ENCODE measurements at regions not wholly inside any gene's neighbourhood (a gene's known extent, or its start where the extent isn't known, plus 50 kb on each side); places are given as distances from the start of the nearest gene placed in this dataset.

GRCh38 chr5:116838011-116838536 lies 263.5 kb upstream of the SEMA6A start:
- 30 to 31% methylated on average over 2 of the region's 2 CpGs for WGBS, 2 donors
- Histone ChIP-seq H3K4me1 (ENCODE audit: control insufficient read depth in 2 of 2, insufficient read depth in 2 of 2, low read length in 1 of 2) (no peaks in the 10 kb centered on the region), H3K4me3 (ENCODE audit: low read depth in 1 of 2, low read length in 2 of 2) (no peak overlapping the region), H3K27me3 (ENCODE audit: control insufficient read depth in 1 of 2, insufficient read depth in 2 of 2, low read length in 2 of 2) (no peaks in the 10 kb centered on the region), H3K36me3 (ENCODE audit: control insufficient read depth in 2 of 2, insufficient read depth in 2 of 2, low read length in 1 of 2) (no peaks in the 10 kb centered on the region), H3K9me3 (ENCODE audit: control insufficient read depth in 2 of 2, insufficient read depth in 1 of 2, low read depth in 1 of 2, low read length in 1 of 2) (no peaks in the 10 kb centered on the region), H3K27ac (ENCODE audit: low read depth in 2 of 2, low read length in 1 of 2) (no peak overlapping the region)

GRCh38 chr5:116834796-116835515 lies 260.3 kb upstream of the SEMA6A start:
- Histone ChIP-seq H3K27me3 (ENCODE audit: control insufficient read depth in 1 of 2, insufficient read depth in 2 of 2, low read length in 2 of 2) (no peaks in the 10 kb centered on the region), H3K27ac (ENCODE audit: low read depth in 2 of 2, low read length in 1 of 2) (no peak overlapping the region), H3K36me3 (ENCODE audit: control insufficient read depth in 2 of 2, insufficient read depth in 2 of 2, low read length in 1 of 2) (no peaks in the 10 kb centered on the region), H3K4me1 (ENCODE audit: control insufficient read depth in 2 of 2, insufficient read depth in 2 of 2, low read length in 1 of 2) (no peaks in the 10 kb centered on the region), H3K9me3 (ENCODE audit: control insufficient read depth in 2 of 2, insufficient read depth in 1 of 2, low read depth in 1 of 2, low read length in 1 of 2) (no peaks in the 10 kb centered on the region), H3K4me3 (ENCODE audit: low read depth in 1 of 2, low read length in 2 of 2) (no peak overlapping the region)
- WGBS, 2 donors = 32 to 44% methylated on average over 2 of the region's 2 CpGs

- Histone ChIP-seq H3K27ac (ENCODE audit: low read depth in 2 of 2, low read length in 1 of 2) (no peak overlapping the region), H3K36me3 (ENCODE audit: control insufficient read depth in 2 of 2, insufficient read depth in 2 of 2, low read length in 1 of 2) (no peaks in the 10 kb centered on the region), H3K4me3 (ENCODE audit: low read depth in 1 of 2, low read length in 2 of 2) (no peak overlapping the region), H3K27me3 (ENCODE audit: control insufficient read depth in 1 of 2, insufficient read depth in 2 of 2, low read length in 2 of 2) (no peaks in the 10 kb centered on the region), H3K4me1 (ENCODE audit: control insufficient read depth in 2 of 2, insufficient read depth in 2 of 2, low read length in 1 of 2) (no peaks in the 10 kb centered on the region), H3K9me3 (ENCODE audit: control insufficient read depth in 2 of 2, insufficient read depth in 1 of 2, low read depth in 1 of 2, low read length in 1 of 2) (no peaks in the 10 kb centered on the region)
- WGBS, 2 donors = 93% methylated on average over 4 of the region's 4 CpGs
Observed at GRCh38 chr5:116830079-116830478, 255.5 kb upstream of the SEMA6A start.

GRCh38 chr5:116827078-116827477 lies 252.5 kb upstream of the SEMA6A start:
- Histone ChIP-seq H3K9me3 (ENCODE audit: control insufficient read depth in 2 of 2, insufficient read depth in 1 of 2, low read depth in 1 of 2, low read length in 1 of 2) (no peaks in the 10 kb centered on the region), H3K4me1 (ENCODE audit: control insufficient read depth in 2 of 2, insufficient read depth in 2 of 2, low read length in 1 of 2) (no peaks in the 10 kb centered on the region), H3K36me3 (ENCODE audit: control insufficient read depth in 2 of 2, insufficient read depth in 2 of 2, low read length in 1 of 2) (no peaks in the 10 kb centered on the region), H3K27me3 (ENCODE audit: control insufficient read depth in 1 of 2, insufficient read depth in 2 of 2, low read length in 2 of 2) (no peaks in the 10 kb centered on the region), H3K4me3 (ENCODE audit: low read depth in 1 of 2, low read length in 2 of 2) (no peak overlapping the region), H3K27ac (ENCODE audit: low read depth in 2 of 2, low read length in 1 of 2) (no peak overlapping the region)

- Histone ChIP-seq H3K27ac (ENCODE audit: low read depth in 2 of 2, low read length in 1 of 2) (no peak overlapping the region), H3K4me3 (ENCODE audit: low read depth in 1 of 2, low read length in 2 of 2) (no peak overlapping the region), H3K27me3 (ENCODE audit: control insufficient read depth in 1 of 2, insufficient read depth in 2 of 2, low read length in 2 of 2) (no peaks in the 10 kb centered on the region), H3K4me1 (ENCODE audit: control insufficient read depth in 2 of 2, insufficient read depth in 2 of 2, low read length in 1 of 2) (no peaks in the 10 kb centered on the region), H3K36me3 (ENCODE audit: control insufficient read depth in 2 of 2, insufficient read depth in 2 of 2, low read length in 1 of 2) (no peaks in the 10 kb centered on the region), H3K9me3 (ENCODE audit: control insufficient read depth in 2 of 2, insufficient read depth in 1 of 2, low read depth in 1 of 2, low read length in 1 of 2) (no peaks in the 10 kb centered on the region)
- WGBS, 2 donors = 69 to 84% methylated on average over 1 of the region's 1 CpG
Observed at GRCh38 chr5:116825486-116825885, 250.9 kb upstream of the SEMA6A start.

GRCh38 chr5:116824751-116825438 lies 250.3 kb upstream of the SEMA6A start:
- no peaks in the 10 kb centered on the region for H3K27me3 ChIP-seq (ENCODE audit: control insufficient read depth in 1 of 2, insufficient read depth in 2 of 2, low read length in 2 of 2)
- H3K9me3 ChIP-seq (ENCODE audit: control insufficient read depth in 2 of 2, insufficient read depth in 1 of 2, low read depth in 1 of 2, low read length in 1 of 2) = no peaks in the 10 kb centered on the region
- WGBS, 2 donors = 58 to 66% methylated on average over 3 of the region's 3 CpGs

GRCh38 chr5:116814626-116815385 lies 240.2 kb upstream of the SEMA6A start:
- Histone ChIP-seq H3K36me3 (ENCODE audit: control insufficient read depth in 2 of 2, insufficient read depth in 2 of 2, low read length in 1 of 2) (no peaks in the 10 kb centered on the region), H3K9me3 (ENCODE audit: control insufficient read depth in 2 of 2, insufficient read depth in 1 of 2, low read depth in 1 of 2, low read length in 1 of 2) (no peaks in the 10 kb centered on the region), H3K4me1 (ENCODE audit: control insufficient read depth in 2 of 2, insufficient read depth in 2 of 2, low read length in 1 of 2) (no peaks in the 10 kb centered on the region), H3K27me3 (ENCODE audit: control insufficient read depth in 1 of 2, insufficient read depth in 2 of 2, low read length in 2 of 2) (no peaks in the 10 kb centered on the region), H3K27ac (ENCODE audit: low read depth in 2 of 2, low read length in 1 of 2) (no peak overlapping the region), H3K4me3 (ENCODE audit: low read depth in 1 of 2, low read length in 2 of 2) (no peak overlapping the region)
- 78 to 89% methylated on average over 10 of the region's 10 CpGs for WGBS, 2 donors

More at GRCh38 chr5:116824751-116825438, 250.3 kb upstream of the SEMA6A start:
- no peak overlapping the region for H3K27ac ChIP-seq (ENCODE audit: low read depth in 2 of 2, low read length in 1 of 2)
- H3K4me3 ChIP-seq (ENCODE audit: low read depth in 1 of 2, low read length in 2 of 2) = no peak overlapping the region
- no peaks in the 10 kb centered on the region for H3K4me1 ChIP-seq (ENCODE audit: control insufficient read depth in 2 of 2, insufficient read depth in 2 of 2, low read length in 1 of 2)
- H3K36me3 ChIP-seq (ENCODE audit: control insufficient read depth in 2 of 2, insufficient read depth in 2 of 2, low read length in 1 of 2) = no peaks in the 10 kb centered on the region

GRCh38 chr5:116813906-116814305 lies 239.3 kb upstream of the SEMA6A start:
- Histone ChIP-seq H3K9me3 (ENCODE audit: control insufficient read depth in 2 of 2, insufficient read depth in 1 of 2, low read depth in 1 of 2, low read length in 1 of 2) (no peaks in the 10 kb centered on the region), H3K4me1 (ENCODE audit: control insufficient read depth in 2 of 2, insufficient read depth in 2 of 2, low read length in 1 of 2) (no peaks in the 10 kb centered on the region), H3K27me3 (ENCODE audit: control insufficient read depth in 1 of 2, insufficient read depth in 2 of 2, low read length in 2 of 2) (no peaks in the 10 kb centered on the region), H3K4me3 (ENCODE audit: low read depth in 1 of 2, low read length in 2 of 2) (no peak overlapping the region), H3K27ac (ENCODE audit: low read depth in 2 of 2, low read length in 1 of 2) (no peak overlapping the region), H3K36me3 (ENCODE audit: control insufficient read depth in 2 of 2, insufficient read depth in 2 of 2, low read length in 1 of 2) (no peaks in the 10 kb centered on the region)
- WGBS, 2 donors = 74 to 78% methylated on average over 2 of the region's 2 CpGs

- Histone ChIP-seq H3K27me3 (ENCODE audit: control insufficient read depth in 1 of 2, insufficient read depth in 2 of 2, low read length in 2 of 2) (no peaks in the 10 kb centered on the region), H3K27ac (ENCODE audit: low read depth in 2 of 2, low read length in 1 of 2) (no peak overlapping the region), H3K4me3 (ENCODE audit: low read depth in 1 of 2, low read length in 2 of 2) (no peak overlapping the region), H3K4me1 (ENCODE audit: control insufficient read depth in 2 of 2, insufficient read depth in 2 of 2, low read length in 1 of 2) (no peaks in the 10 kb centered on the region), H3K36me3 (ENCODE audit: control insufficient read depth in 2 of 2, insufficient read depth in 2 of 2, low read length in 1 of 2) (no peaks in the 10 kb centered on the region), H3K9me3 (ENCODE audit: control insufficient read depth in 2 of 2, insufficient read depth in 1 of 2, low read depth in 1 of 2, low read length in 1 of 2) (no peaks in the 10 kb centered on the region)
- WGBS, 2 donors = 95 to 96% methylated on average over 2 of the region's 2 CpGs
Observed at GRCh38 chr5:116813356-116813755, 238.7 kb upstream of the SEMA6A start.
